IMR-90 (cell line): ENCODE measurements at regions not wholly inside any gene's neighbourhood (a gene's known extent, or its start where the extent isn't known, plus 50 kb on each side); places are given as distances from the start of the nearest gene placed in this dataset.

ENCODE experiments used
- ATAC-seq: fragments of 200-7000 bp; cut with Tn5 transposase; 2 replicates; pipeline ENCODE4 v1.9.1; 2020; ENCODE audit warnings: low read depth, mild to moderate bottlenecking, moderate library complexity
- BruUV-seq: library from RNA; stranded (reverse); fragments of 400-500 nt; replicated peaks from 2 replicates; lab custom pipeline; 2021; lab: Mats Ljungman, UMichigan
- CTCF ChIA-PET: fragments of 300-600 bp; formaldehyde crosslinking; extraction: SDS; loops from one replicate; lab custom pipeline; 2021; ENCODE audit warnings: antibody characterized with exemption; lab: Yijun Ruan, JAX
- POLR2A ChIA-PET: fragments of 300-600 bp; sonication (Branson Sonifier 250); formaldehyde crosslinking; loops from one replicate; lab custom pipeline; 2022; ENCODE audit warnings: antibody characterized with exemption; ENCODE audit not compliant: unreplicated experiment; lab: Charles Lee
- DNase-seq: peaks from one replicate; pipeline ENCODE4 v3.0.0; 2013
- H2AFZ ChIP-seq: replicated peaks from 2 replicates; pipeline ENCODE3; 2013; ENCODE audit warnings: low read length, mild to moderate bottlenecking; ENCODE audit not compliant: poor library complexity
- H2AK5ac ChIP-seq: 2 replicates; pipeline ENCODE4 v1.6.1; 2013; ENCODE audit warnings: low read depth, low read length, inconsistent platforms
- H2AK9ac ChIP-seq: replicated peaks from 2 replicates; pipeline ENCODE3; 2013; ENCODE audit warnings: mild to moderate bottlenecking, low read depth, low read length, moderate library complexity; ENCODE audit not compliant: poor library complexity
- H2BK120ac ChIP-seq: 2 replicates; pipeline ENCODE4 v1.6.1; 2013; ENCODE audit warnings: low read depth, low read length, inconsistent platforms
- H2BK15ac ChIP-seq: 3 replicates; pipeline ENCODE4 v1.6.1; 2013; ENCODE audit warnings: low read depth, low read length, inconsistent platforms
- H2BK20ac ChIP-seq: 2 replicates; pipeline ENCODE4 v1.6.1; 2013; ENCODE audit warnings: low read depth, mild to moderate bottlenecking, inconsistent platforms, low read length, moderate library complexity
- H2BK5ac ChIP-seq: 2 replicates; pipeline ENCODE4 v1.6.1; 2013; ENCODE audit warnings: mild to moderate bottlenecking, low read depth, low read length, inconsistent platforms; ENCODE audit not compliant: poor library complexity, severe bottlenecking
- H3K14ac ChIP-seq: replicated peaks from 2 replicates; pipeline ENCODE4 v1.6.1; 2013; ENCODE audit warnings: low read depth, low read length, inconsistent platforms
- H3K18ac ChIP-seq: 2 replicates; pipeline ENCODE4 v1.6.1; 2013; ENCODE audit warnings: low read depth, low read length, control low read depth
- H3K23ac ChIP-seq: 2 replicates; pipeline ENCODE4 v1.6.1; 2013; ENCODE audit warnings: low read depth, low read length, inconsistent platforms
- H3K27ac ChIP-seq: 2 replicates; pipeline ENCODE4 v1.5.1; 2013; ENCODE audit warnings: mild to moderate bottlenecking, control low read depth, low read length; ENCODE audit not compliant: insufficient read depth
- H3K27me3 ChIP-seq: 2 replicates; pipeline ENCODE4 v1.6.1; 2013; ENCODE audit warnings: low read length; ENCODE audit not compliant: control insufficient read depth, insufficient read depth
- H3K36me3 ChIP-seq: 2 replicates; pipeline ENCODE4 v1.6.1; 2013; ENCODE audit warnings: low read length, mixed read lengths; ENCODE audit not compliant: control insufficient read depth, insufficient read depth
- H3K4ac ChIP-seq: 2 replicates; pipeline ENCODE4 v1.6.1; 2013; ENCODE audit warnings: low read depth, low read length, inconsistent platforms
- H3K4me1 ChIP-seq: 2 replicates; pipeline ENCODE4 v1.6.1; 2013; ENCODE audit warnings: low read length, mixed read lengths; ENCODE audit not compliant: control insufficient read depth, insufficient read depth
- H3K4me2 ChIP-seq: 2 replicates; pipeline ENCODE4 v1.6.1; 2013; ENCODE audit warnings: low read depth, mild to moderate bottlenecking, control low read depth, low read length, moderate library complexity
- H3K4me3 ChIP-seq: 2 replicates; pipeline ENCODE4 v1.5.1; 2013; ENCODE audit warnings: low read depth, mild to moderate bottlenecking, control low read depth, low read length, moderate library complexity; ENCODE audit not compliant: insufficient read depth
- H3K56ac ChIP-seq: 2 replicates; pipeline ENCODE4 v1.6.1; 2013; ENCODE audit warnings: low read length, inconsistent platforms; ENCODE audit not compliant: insufficient read depth; ENCODE audit errors: extremely low read depth
- H3K79me1 ChIP-seq, 2 experiments: 2 replicates each; pipeline ENCODE4 v1.6.1; 2013; ENCODE audit warnings: low read length in 2 of 2, inconsistent platforms in 1 of 2, low read depth in 1 of 2
- H3K9ac ChIP-seq: 2 replicates; pipeline ENCODE4 v1.6.1; 2013; ENCODE audit warnings: low read depth, low read length, control low read depth
- H3K9me1 ChIP-seq: 2 replicates; pipeline ENCODE4 v1.6.1; 2013; ENCODE audit warnings: low read length, inconsistent platforms; ENCODE audit not compliant: insufficient read depth
- H3K9me3 ChIP-seq: 2 replicates; pipeline ENCODE4 v1.6.1; 2013; ENCODE audit warnings: low read length; ENCODE audit not compliant: control insufficient read depth, insufficient read depth
- H4K20me1 ChIP-seq: 2 replicates; pipeline ENCODE4 v1.6.1; 2013; ENCODE audit warnings: low read length, inconsistent platforms; ENCODE audit not compliant: insufficient read depth
- H4K5ac ChIP-seq: 2 replicates; pipeline ENCODE4 v1.6.1; 2013; ENCODE audit warnings: mild to moderate bottlenecking, low read depth, low read length, control low read depth
- H4K8ac ChIP-seq, 2 experiments: 2 replicates each; pipeline ENCODE4 v1.6.1; 2013; ENCODE audit warnings: low read depth in 2 of 2, low read length in 2 of 2, control low read depth in 1 of 2, inconsistent platforms in 1 of 2
- H4K91ac ChIP-seq: 2 replicates; pipeline ENCODE4 v1.6.1; 2013; ENCODE audit warnings: low read depth, low read length, inconsistent platforms; ENCODE audit not compliant: insufficient read depth
- BHLHE40 ChIP-seq: fragments of 150-350 bp; IDR thresholded peaks from 2 replicates; pipeline ENCODE4 v1.6.1; 2016; ENCODE audit warnings: mild to moderate bottlenecking, low read depth, low read length
- CEBPB ChIP-seq: IDR thresholded peaks from 2 replicates; pipeline ENCODE4 v1.6.1; 2012; ENCODE audit warnings: low read depth, low read length, improper control_type of control experiment
- CHD1 ChIP-seq: IDR thresholded peaks from 2 replicates; pipeline ENCODE4 v1.6.1; 2012; ENCODE audit warnings: low read depth, low read length, improper control_type of control experiment
- CTCF ChIP-seq: conservative IDR thresholded peaks from 2 replicates; pipeline ENCODE4 v1.5.1; 2012; ENCODE audit warnings: mild to moderate bottlenecking, low read depth, low read length, improper control_type of control experiment
- ELK1 ChIP-seq: fragments of 150-350 bp; IDR thresholded peaks from 2 replicates; pipeline ENCODE4 v1.6.1; 2016; ENCODE audit warnings: low read depth, mild to moderate bottlenecking, low read length, moderate library complexity, borderline replicate concordance
- FOS ChIP-seq: fragments of 150-350 bp; IDR thresholded peaks from 2 replicates; pipeline ENCODE4 v1.6.1; 2016; ENCODE audit warnings: low read depth, low read length
- MAFK ChIP-seq: IDR thresholded peaks from 2 replicates; pipeline ENCODE4 v1.6.1; 2012; ENCODE audit warnings: low read depth, low read length, improper control_type of control experiment
- MAZ ChIP-seq: IDR thresholded peaks from 2 replicates; pipeline ENCODE4 v1.6.1; 2012; ENCODE audit warnings: low read depth, mild to moderate bottlenecking, low read length, improper control_type of control experiment, moderate library complexity, borderline replicate concordance
- MXI1 ChIP-seq: IDR thresholded peaks from 2 replicates; pipeline ENCODE4 v1.6.1; 2012; ENCODE audit warnings: low read depth, mild to moderate bottlenecking, low read length, moderate library complexity, borderline replicate concordance
- NFE2L2 ChIP-seq: fragments of 150-350 bp; IDR thresholded peaks from 2 replicates; pipeline ENCODE4 v1.6.1; 2016; ENCODE audit warnings: low read depth, mild to moderate bottlenecking, low read length
- POLR2A ChIP-seq: IDR thresholded peaks from 2 replicates; pipeline ENCODE4 v1.6.1; 2012; ENCODE audit warnings: mild to moderate bottlenecking, low read depth, low read length
- RAD21 ChIP-seq: IDR thresholded peaks from 2 replicates; pipeline ENCODE4 v1.6.1; 2012; ENCODE audit warnings: low read length, improper control_type of control experiment
- RCOR1 ChIP-seq: IDR thresholded peaks from 2 replicates; pipeline ENCODE4 v1.6.1; 2012; ENCODE audit warnings: mild to moderate bottlenecking, low read length, improper control_type of control experiment; ENCODE audit not compliant: insufficient replicate concordance
- RFX5 ChIP-seq: IDR thresholded peaks from 2 replicates; pipeline ENCODE4 v1.8.0; 2012; ENCODE audit warnings: low read depth, mild to moderate bottlenecking, low read length, moderate library complexity
- SMC3 ChIP-seq: fragments of 150-350 bp; IDR thresholded peaks from 2 replicates; pipeline ENCODE4 v1.6.1; 2016; ENCODE audit warnings: low read depth, mild to moderate bottlenecking, antibody characterized with exemption, low read length, moderate library complexity
- USF2 ChIP-seq: fragments of 150-350 bp; IDR thresholded peaks from 2 replicates; pipeline ENCODE4 v1.6.1; 2017; ENCODE audit warnings: mild to moderate bottlenecking, antibody characterized with exemption, low read length, low read depth
- dilution Hi-C: fragments of 300-500 bp; cut with HindIII; formaldehyde crosslinking; loops from one replicate; pipeline ENCODE4 v1.14.3; 2018; ENCODE audit warnings: low sequenced_read_pairs; ENCODE audit not compliant: unreplicated experiment
- in situ Hi-C: fragments of 300-500 bp; cut with MboI; formaldehyde crosslinking; loops from 3 replicates; pipeline ENCODE4 v1.14.3; 2019; ENCODE audit warnings: low sequenced_read_pairs, inconsistent platforms, mixed read lengths
- intact Hi-C: fragments of 100-400 bp; cut with micrococcal nuclease; formaldehyde crosslinking; loops from 2 replicates; pipeline ENCODE4 v1.10.0; 2022

- DNase-seq: no peak
- Histone ChIP-seq H2BK5ac (no peak overlapping the region), H2AK9ac (no peak overlapping the region), H4K5ac (no peak overlapping the region), H3K36me3 (no peaks in the 10 kb centered on the region), H3K4me3 (no peak overlapping the region), H3K27ac (no peak overlapping the region), H4K8ac (no peak overlapping the region), H2BK120ac (no peak overlapping the region), H2AK5ac (no peak overlapping the region), H4K20me1 (no peaks in the 10 kb centered on the region), H3K23ac (no peak overlapping the region), H2AFZ (no peak overlapping the region), H3K4me2 (no peak overlapping the region), H3K27me3 (no peaks in the 10 kb centered on the region), H3K14ac (no peak overlapping the region), H2BK15ac (no peak overlapping the region), H2BK20ac (no peak overlapping the region), H3K9me1 (no peaks in the 10 kb centered on the region), H3K79me1 (no peaks in the 10 kb centered on the region), H3K18ac (no peak overlapping the region), H4K91ac (no peak overlapping the region), H3K9ac (no peak overlapping the region), H3K9me3 (peaks cover 2% of the 10 kb centered on the region; the same call in 1 of the 2 replicates), H3K56ac (no peak overlapping the region), H3K4me1 (no peaks in the 10 kb centered on the region), H3K4ac (no peak overlapping the region)
- no peak for ATAC-seq
- ChIA-PET CTCF (no interaction called here), POLR2A (no interaction called here)
- intact Hi-C loops: no loop called here
- in situ Hi-C loops: no loop called here
- TF ChIP-seq RFX5: no peak
- TF ChIP-seq MAFK: no peak
- TF ChIP-seq BHLHE40: no peak
- no peak for TF ChIP-seq MAZ
- TF ChIP-seq ELK1: no peak
- TF ChIP-seq CTCF: no peak
- no peak for TF ChIP-seq RAD21
- TF ChIP-seq POLR2A: no peak
- no peak for TF ChIP-seq NFE2L2
- TF ChIP-seq RCOR1: no peak
- TF ChIP-seq USF2: no peak
- no peak for TF ChIP-seq CHD1
- TF ChIP-seq MXI1: no peak
- TF ChIP-seq FOS: no peak
- no peak for TF ChIP-seq CEBPB
- no peak for TF ChIP-seq SMC3
- no TSS peak for BruUV-seq
- dilution Hi-C loops: no loop called here
Observed at GRCh38 chr3:36058404-36059030, 321.8 kb upstream of the STAC start.
